IPS-11a (cell line): ENCODE measurements at regions not wholly inside any gene's neighbourhood (a gene's known extent, or its start where the extent isn't known, plus 50 kb on each side); places are given as distances from the start of the nearest gene placed in this dataset.

Experiments used
- H3K4me3 ChIP-seq: one replicate; pipeline ENCODE4 v1.5.1; 2013; ENCODE audit warnings: low read depth, low read length, control low read depth

- no peak overlapping the region for H3K4me3 ChIP-seq
Observed at GRCh38 chr15:94602754-94603470, 371.6 kb downstream of the MCTP2 start.

- H3K4me3 ChIP-seq: no peak overlapping the region
Observed at GRCh38 chr15:94606286-94606685, 374.9 kb downstream of the MCTP2 start.

- H3K4me3 ChIP-seq: no peak overlapping the region
Observed at GRCh38 chr15:94607176-94607654, 375.9 kb downstream of the MCTP2 start.

GRCh38 chr15:94610069-94610468 lies 378.7 kb downstream of the MCTP2 start:
- no peak overlapping the region for H3K4me3 ChIP-seq

- no peak overlapping the region for H3K4me3 ChIP-seq
Observed at GRCh38 chr15:94610485-94610884, 379.1 kb downstream of the MCTP2 start.

GRCh38 chr15:94611656-94612055 lies 380.3 kb downstream of the MCTP2 start:
- H3K4me3 ChIP-seq: no peak overlapping the region

GRCh38 chr15:94615688-94616087 lies 384.3 kb downstream of the MCTP2 start:
- H3K4me3 ChIP-seq: no peak overlapping the region

GRCh38 chr15:94620632-94621031 lies 389.3 kb downstream of the MCTP2 start:
- no peak overlapping the region for H3K4me3 ChIP-seq

GRCh38 chr15:94621736-94622135 lies 390.4 kb downstream of the MCTP2 start:
- no peak overlapping the region for H3K4me3 ChIP-seq

GRCh38 chr15:94626949-94627348 lies 395.6 kb downstream of the MCTP2 start:
- no peak overlapping the region for H3K4me3 ChIP-seq

- no peak overlapping the region for H3K4me3 ChIP-seq
Observed at GRCh38 chr15:94631608-94632007, 400.2 kb downstream of the MCTP2 start.

- H3K4me3 ChIP-seq: no peak overlapping the region
Observed at GRCh38 chr15:94638183-94638582, 406.8 kb downstream of the MCTP2 start.

- H3K4me3 ChIP-seq: no peak overlapping the region
Observed at GRCh38 chr15:94639701-94640100, 408.3 kb downstream of the MCTP2 start.

GRCh38 chr15:94644433-94644832 lies 413.1 kb downstream of the MCTP2 start:
- H3K4me3 ChIP-seq: no peak overlapping the region

GRCh38 chr15:94653071-94653470 lies 421.7 kb downstream of the MCTP2 start:
- H3K4me3 ChIP-seq: no peak overlapping the region

- H3K4me3 ChIP-seq: no peak overlapping the region
Observed at GRCh38 chr15:94655249-94655880, 424.0 kb downstream of the MCTP2 start.

- no peak overlapping the region for H3K4me3 ChIP-seq
Observed at GRCh38 chr15:94665676-94666441, 434.5 kb downstream of the MCTP2 start.

- no peak overlapping the region for H3K4me3 ChIP-seq
Observed at GRCh38 chr15:94666553-94666952, 435.2 kb downstream of the MCTP2 start.

- H3K4me3 ChIP-seq: no peak overlapping the region
Observed at GRCh38 chr15:94667109-94667508, 435.7 kb downstream of the MCTP2 start.

GRCh38 chr15:94670438-94671034 lies 439.2 kb downstream of the MCTP2 start:
- no peak overlapping the region for H3K4me3 ChIP-seq

- H3K4me3 ChIP-seq: no peak overlapping the region
Observed at GRCh38 chr15:94671858-94672532, 440.6 kb downstream of the MCTP2 start.
